ENCODE measurements at regions not wholly inside any gene's neighbourhood (a gene's known extent, or its start where the extent isn't known, plus 50 kb on each side); places are given as distances from the start of the nearest gene placed in this dataset.

- no peak for DNase-seq
- Mint-ChIP-seq H3K4me3 (ENCODE audit: low read depth, unreplicated experiment) (no peak overlapping the region), H3K27me3 (ENCODE audit: unreplicated experiment) (no peaks in the 10 kb centered on the region), H3K27ac (ENCODE audit: unreplicated experiment) (no peak overlapping the region), H3K36me3 (ENCODE audit: insufficient read depth, unreplicated experiment) (no peaks in the 10 kb centered on the region), H3K4me1 (ENCODE audit: low read depth, unreplicated experiment) (no peaks in the 10 kb centered on the region), H3K9me3 (ENCODE audit: low read depth, unreplicated experiment) (peaks cover 2% of the 10 kb centered on the region)
- intact Hi-C loops (cut with micrococcal nuclease; ENCODE audit: unreplicated experiment), result loop anchor here (1.0 to 5.0 kb wide), 4 partner anchors 34 to 1664 kb away; no protein-coding TSS in a partner anchor
- CTCF ChIA-PET, result no interaction called here
- BruUV-seq (replicated peaks), result no TSS peak
- peak; percentile 58 for TF ChIP-seq CTCF (IDR thresholded peaks at IDR 0.05; ENCODE audit: unreplicated experiment)
These were observed 1126.8 kb downstream of the SI start for GRCh38 chr3:163951397-163951987.

GRCh38 chr3:163946785-163947184 is 1131.5 kb downstream of the SI start:
- Mint-ChIP-seq H3K27me3 (ENCODE audit: unreplicated experiment) (no peaks in the 10 kb centered on the region), H3K36me3 (ENCODE audit: insufficient read depth, unreplicated experiment) (no peaks in the 10 kb centered on the region), H3K4me3 (ENCODE audit: low read depth, unreplicated experiment) (no peak overlapping the region), H3K27ac (ENCODE audit: unreplicated experiment) (no peak overlapping the region), H3K9me3 (ENCODE audit: low read depth, unreplicated experiment) (peaks cover 8% of the 10 kb centered on the region), H3K4me1 (ENCODE audit: low read depth, unreplicated experiment) (no peaks in the 10 kb centered on the region)
- no TSS peak for BruUV-seq (replicated peaks)
- no peak for TF ChIP-seq CTCF (IDR thresholded peaks at IDR 0.05; ENCODE audit: unreplicated experiment)
- DNase-seq, result no peak
- intact Hi-C loops (cut with micrococcal nuclease; ENCODE audit: unreplicated experiment), result no loop called here
- CTCF ChIA-PET, result no interaction called here

GRCh38 chr3:163943664-163944063 is 1134.6 kb downstream of the SI start:
- Mint-ChIP-seq H3K4me3 (ENCODE audit: low read depth, unreplicated experiment) (no peak overlapping the region), H3K36me3 (ENCODE audit: insufficient read depth, unreplicated experiment) (no peaks in the 10 kb centered on the region), H3K9me3 (ENCODE audit: low read depth, unreplicated experiment) (peaks cover 11% of the 10 kb centered on the region), H3K27ac (ENCODE audit: unreplicated experiment) (no peak overlapping the region), H3K4me1 (ENCODE audit: low read depth, unreplicated experiment) (peaks cover 7% of the 10 kb centered on the region), H3K27me3 (ENCODE audit: unreplicated experiment) (no peaks in the 10 kb centered on the region)
- BruUV-seq (replicated peaks), result no TSS peak
- CTCF ChIA-PET, result no interaction called here
- no peak for DNase-seq
- TF ChIP-seq CTCF (IDR thresholded peaks at IDR 0.05; ENCODE audit: unreplicated experiment), result no peak
- intact Hi-C loops (cut with micrococcal nuclease; ENCODE audit: unreplicated experiment), result no loop called here

- BruUV-seq (replicated peaks), result no TSS peak
- Mint-ChIP-seq H3K27ac (ENCODE audit: unreplicated experiment) (no peak overlapping the region), H3K4me1 (ENCODE audit: low read depth, unreplicated experiment) (peaks cover 7% of the 10 kb centered on the region), H3K9me3 (ENCODE audit: low read depth, unreplicated experiment) (peaks cover 8% of the 10 kb centered on the region), H3K36me3 (ENCODE audit: insufficient read depth, unreplicated experiment) (no peaks in the 10 kb centered on the region), H3K27me3 (ENCODE audit: unreplicated experiment) (no peaks in the 10 kb centered on the region), H3K4me3 (ENCODE audit: low read depth, unreplicated experiment) (no peak overlapping the region)
- no peak for TF ChIP-seq CTCF (IDR thresholded peaks at IDR 0.05; ENCODE audit: unreplicated experiment)
- intact Hi-C loops (cut with micrococcal nuclease; ENCODE audit: unreplicated experiment), result no loop called here
- CTCF ChIA-PET, result no interaction called here
- peak; percentile 41 for DNase-seq
These were observed 1138.4 kb downstream of the SI start for GRCh38 chr3:163939926-163940325.

Data from Calu3 (cell line).